ENCODE measurements at regions not wholly inside any gene's neighbourhood (a gene's known extent, or its start where the extent isn't known, plus 50 kb on each side); places are given as distances from the start of the nearest gene placed in this dataset.

DNA sequence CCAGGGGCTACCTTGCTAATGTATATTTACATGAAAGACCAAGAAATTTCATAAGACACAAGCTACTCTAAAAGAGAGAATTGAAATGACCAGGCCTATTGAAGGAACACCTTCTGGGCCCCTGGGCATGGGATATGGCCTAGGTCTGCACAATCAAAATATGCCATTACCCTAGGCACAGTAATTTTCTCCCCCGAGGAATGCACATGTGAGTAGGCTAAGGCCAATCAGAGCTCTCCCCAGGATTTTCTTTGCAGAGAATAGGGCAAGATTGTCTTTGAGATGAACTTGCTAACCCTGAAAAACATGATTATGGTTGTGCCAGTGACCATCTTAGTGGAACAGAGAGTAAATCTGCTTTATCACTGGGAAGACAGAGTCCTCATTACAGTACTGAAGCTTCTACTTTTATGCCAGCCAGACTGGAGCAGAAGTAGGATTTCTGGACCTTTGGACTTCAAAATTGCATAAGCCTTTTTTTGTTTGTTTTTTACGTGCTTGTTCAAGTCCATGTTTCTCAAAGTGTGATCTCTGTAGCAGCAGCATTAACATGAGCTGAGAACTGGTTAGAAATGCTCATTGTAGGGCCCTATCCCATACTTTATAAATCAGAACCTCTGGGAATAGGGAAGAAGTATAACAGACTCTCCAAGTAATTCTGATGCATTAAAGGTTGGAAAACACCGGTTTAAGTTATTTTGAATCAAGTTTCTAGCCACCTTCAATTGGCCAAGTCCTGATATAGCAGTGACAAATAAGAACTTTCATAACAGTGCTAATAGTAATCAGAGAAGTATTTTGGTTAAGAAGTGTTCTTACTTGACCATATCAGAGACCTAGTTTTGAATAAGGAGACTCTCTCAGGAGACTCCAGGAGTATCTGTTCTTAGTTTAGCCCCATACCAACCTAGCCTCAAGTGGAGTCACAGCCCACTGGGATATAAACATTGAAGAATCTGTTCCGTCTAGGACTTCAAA lies 112.9 kb downstream of the LMO3 start:
- TF ChIP-seq, protein P1, sequence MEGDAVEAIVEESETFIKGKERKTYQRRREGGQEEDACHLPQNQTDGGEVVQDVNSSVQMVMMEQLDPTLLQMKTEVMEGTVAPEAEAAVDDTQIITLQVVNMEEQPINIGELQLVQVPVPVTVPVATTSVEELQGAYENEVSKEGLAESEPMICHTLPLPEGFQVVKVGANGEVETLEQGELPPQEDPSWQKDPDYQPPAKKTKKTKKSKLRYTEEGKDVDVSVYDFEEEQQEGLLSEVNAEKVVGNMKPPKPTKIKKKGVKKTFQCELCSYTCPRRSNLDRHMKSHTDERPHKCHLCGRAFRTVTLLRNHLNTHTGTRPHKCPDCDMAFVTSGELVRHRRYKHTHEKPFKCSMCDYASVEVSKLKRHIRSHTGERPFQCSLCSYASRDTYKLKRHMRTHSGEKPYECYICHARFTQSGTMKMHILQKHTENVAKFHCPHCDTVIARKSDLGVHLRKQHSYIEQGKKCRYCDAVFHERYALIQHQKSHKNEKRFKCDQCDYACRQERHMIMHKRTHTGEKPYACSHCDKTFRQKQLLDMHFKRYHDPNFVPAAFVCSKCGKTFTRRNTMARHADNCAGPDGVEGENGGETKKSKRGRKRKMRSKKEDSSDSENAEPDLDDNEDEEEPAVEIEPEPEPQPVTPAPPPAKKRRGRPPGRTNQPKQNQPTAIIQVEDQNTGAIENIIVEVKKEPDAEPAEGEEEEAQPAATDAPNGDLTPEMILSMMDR (IDR thresholded peaks at IDR 0.05), result no peak
- TF ChIP-seq SIN3A (IDR thresholded peaks at IDR 0.05; ENCODE audit: borderline replicate concordance, insufficient read depth, low read depth, low read length) (no peak), TCF7L2 (IDR thresholded peaks at IDR 0.05; ENCODE audit: low read depth, low read length) (no peak)
- Histone ChIP-seq H3K9me3 (ENCODE audit: control insufficient read depth, insufficient read depth, low read depth, low read length) (no peaks in the 10 kb centered on the region), H3K4me1 (ENCODE audit: control insufficient read depth, insufficient read depth, low read length) (no peaks in the 10 kb centered on the region), H3K4me3 (ENCODE audit: low read depth in 2 of 2, low read length in 2 of 2) (no peak overlapping the region), H3K27me3 (ENCODE audit: control insufficient read depth, insufficient read depth, low read length) (no peaks in the 10 kb centered on the region), H3K36me3 (ENCODE audit: control insufficient read depth, insufficient read depth, low read length) (no peaks in the 10 kb centered on the region), H3K27ac (ENCODE audit: low read length) (no peak overlapping the region)
- in situ Hi-C loops (cut with HindIII; ENCODE audit: low pct_unique_long_range_greater_than_20kb, low sequenced_read_pairs), result no loop called here
- BruUV-seq (replicated peaks), result no TSS peak
- intact Hi-C loops (cut with micrococcal nuclease; ENCODE audit: unreplicated experiment), result no loop called here
- ATAC-seq (no peak), DNase-seq (ENCODE audit: low read depth, low spot score) (no peak)
- ChIA-PET POLR2A (no interaction called here), CTCF (no interaction called here)

GRCh38 chr12:16495196-16495595 lies 110.8 kb downstream of the LMO3 start:
- intact Hi-C loops (cut with micrococcal nuclease; ENCODE audit: unreplicated experiment) (no loop called here), in situ Hi-C loops (cut with HindIII; ENCODE audit: low pct_unique_long_range_greater_than_20kb, low sequenced_read_pairs) (no loop called here)
- no peaks in the 10 kb centered on the region for H3K4me1 ChIP-seq (ENCODE audit: control insufficient read depth, insufficient read depth, low read length)
- ChIA-PET CTCF (no interaction called here), POLR2A (no interaction called here)
- H3K4me3 ChIP-seq (ENCODE audit: low read depth in 2 of 2, low read length in 2 of 2), result no peak overlapping the region
- H3K9me3 ChIP-seq (ENCODE audit: control insufficient read depth, insufficient read depth, low read depth, low read length), result no peaks in the 10 kb centered on the region
- BruUV-seq (replicated peaks), result no TSS peak
- no peak overlapping the region for H3K27ac ChIP-seq (ENCODE audit: low read length)
- ATAC-seq, result no peak
- no peaks in the 10 kb centered on the region for H3K27me3 ChIP-seq (ENCODE audit: control insufficient read depth, insufficient read depth, low read length)
- no peaks in the 10 kb centered on the region for H3K36me3 ChIP-seq (ENCODE audit: control insufficient read depth, insufficient read depth, low read length)
- TF ChIP-seq POLR2AphosphoS5 (IDR thresholded peaks at IDR 0.05; ENCODE audit: low read depth, low read length) (no peak), REST (IDR thresholded peaks at IDR 0.05; ENCODE audit: insufficient read depth in 1 of 2, low read depth in 2 of 2, low read length in 1 of 2) (no peak), SIN3A (IDR thresholded peaks at IDR 0.05; ENCODE audit: borderline replicate concordance, insufficient read depth, low read depth, low read length) (no peak), TCF7L2 (IDR thresholded peaks at IDR 0.05; ENCODE audit: low read depth, low read length) (no peak)
- TF ChIP-seq, protein P1 (IDR thresholded peaks at IDR 0.05), result no peak
- no peak for DNase-seq (ENCODE audit: low read depth, low spot score)
